GM11168 (cell line): ENCODE measurements at regions not wholly inside any gene's neighbourhood (a gene's known extent, or its start where the extent isn't known, plus 50 kb on each side); places are given as distances from the start of the nearest gene placed in this dataset.

Source experiments
- in situ Hi-C: fragments of 300-500 bp; cut with MboI; formaldehyde crosslinking; loops from one replicate; pipeline ENCODE4 v1.12.0; 2022; ENCODE audit warnings: low sequenced_read_pairs; ENCODE audit not compliant: unreplicated experiment

- in situ Hi-C loops, result no loop called here
Observed at GRCh38 chr5:74576941-74577456, 63.5 kb downstream of the ENC1 start.

- in situ Hi-C loops, result no loop called here
Observed at GRCh38 chr5:74575741-74576538, 64.6 kb downstream of the ENC1 start.

GRCh38 chr5:74570250-74570649 is 70.3 kb downstream of the ENC1 start:
- in situ Hi-C loops, result no loop called here

- in situ Hi-C loops, result no loop called here
Observed at GRCh38 chr5:74567411-74567995, 73.0 kb downstream of the ENC1 start.

GRCh38 chr5:74562122-74562521 is 78.4 kb downstream of the ENC1 start:
- in situ Hi-C loops, result no loop called here

- in situ Hi-C loops, result no loop called here
Observed at GRCh38 chr5:74560245-74560644, 80.3 kb downstream of the ENC1 start.

GRCh38 chr5:74556631-74557595 is 83.6 kb downstream of the ENC1 start:
- in situ Hi-C loops, result no loop called here

- in situ Hi-C loops, result no loop called here
Observed at GRCh38 chr5:74556006-74556405, 84.5 kb downstream of the ENC1 start.

- in situ Hi-C loops, result no loop called here
Observed at GRCh38 chr5:74552101-74552500, 88.4 kb downstream of the ENC1 start.

GRCh38 chr5:74550927-74551326 is 89.6 kb downstream of the ENC1 start:
- in situ Hi-C loops, result no loop called here

- in situ Hi-C loops, result no loop called here
Observed at GRCh38 chr5:74549384-74549783, 91.1 kb downstream of the ENC1 start.

GRCh38 chr5:74546796-74547195 is 93.7 kb downstream of the ENC1 start:
- in situ Hi-C loops, result no loop called here

- in situ Hi-C loops, result no loop called here
Observed at GRCh38 chr5:74544811-74545210, 95.7 kb downstream of the ENC1 start.

GRCh38 chr5:74543162-74543995 is 97.1 kb downstream of the ENC1 start:
- in situ Hi-C loops, result no loop called here

- in situ Hi-C loops, result no loop called here
Observed at GRCh38 chr5:74542482-74542881, 98.0 kb downstream of the ENC1 start.

GRCh38 chr5:74541381-74541781 is 99.1 kb downstream of the ENC1 start:
- in situ Hi-C loops, result no loop called here

- in situ Hi-C loops, result no loop called here
Observed at GRCh38 chr5:74540622-74541021, 99.9 kb downstream of the ENC1 start.

GRCh38 chr5:74539986-74540385 is 100.5 kb downstream of the ENC1 start:
- in situ Hi-C loops, result no loop called here

GRCh38 chr5:74538206-74538661 is 102.3 kb downstream of the ENC1 start:
- in situ Hi-C loops, result no loop called here

- in situ Hi-C loops, result no loop called here
Observed at GRCh38 chr5:74536658-74537057, 103.9 kb downstream of the ENC1 start.
